ENCODE measurements at regions not wholly inside any gene's neighbourhood (a gene's known extent, or its start where the extent isn't known, plus 50 kb on each side); places are given as distances from the start of the nearest gene placed in this dataset.

DNA sequence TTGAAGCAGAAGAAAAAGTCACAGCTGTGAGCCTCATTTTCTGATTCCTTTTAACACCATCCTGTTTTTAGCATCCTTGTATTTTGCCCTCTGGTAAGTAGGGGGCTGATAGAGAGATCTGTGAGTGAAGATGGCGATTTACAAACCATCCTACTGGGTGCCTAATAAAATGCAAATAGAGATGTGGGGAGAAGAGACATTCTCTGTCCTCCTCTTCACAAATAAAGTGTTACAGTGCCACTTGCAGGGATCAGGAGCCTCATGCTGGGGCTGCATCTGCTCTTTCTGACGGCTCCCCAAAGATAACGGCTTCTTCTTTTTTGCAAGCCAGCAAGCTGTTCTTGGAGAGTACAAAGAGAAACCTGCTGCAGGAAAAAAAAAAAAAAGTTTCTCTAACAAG lies 418.6 kb downstream of the TOX3 start:
- ATAC-seq (no peak), DNase-seq (no peak)
- Histone ChIP-seq H3K27ac (no peak overlapping the region), H3K27me3 (no peaks in the 10 kb centered on the region), H3K4me1 (peaks cover 2% of the 10 kb centered on the region), H3K36me3 (replicated peaks in 1 of 2; ENCODE audit: insufficient read depth in 1 of 2, low read depth in 2 of 2) (no peaks in the 10 kb centered on the region), H3K9me3 (no peaks in the 10 kb centered on the region), H3K4me3 (no peak overlapping the region)
- WGBS, 2 donors: 37 to 60% methylated on average over 3 of the region's 3 CpGs
- no peak for TF ChIP-seq POLR2A (IDR thresholded peaks at IDR 0.05)
- TF ChIP-seq, protein P1, sequence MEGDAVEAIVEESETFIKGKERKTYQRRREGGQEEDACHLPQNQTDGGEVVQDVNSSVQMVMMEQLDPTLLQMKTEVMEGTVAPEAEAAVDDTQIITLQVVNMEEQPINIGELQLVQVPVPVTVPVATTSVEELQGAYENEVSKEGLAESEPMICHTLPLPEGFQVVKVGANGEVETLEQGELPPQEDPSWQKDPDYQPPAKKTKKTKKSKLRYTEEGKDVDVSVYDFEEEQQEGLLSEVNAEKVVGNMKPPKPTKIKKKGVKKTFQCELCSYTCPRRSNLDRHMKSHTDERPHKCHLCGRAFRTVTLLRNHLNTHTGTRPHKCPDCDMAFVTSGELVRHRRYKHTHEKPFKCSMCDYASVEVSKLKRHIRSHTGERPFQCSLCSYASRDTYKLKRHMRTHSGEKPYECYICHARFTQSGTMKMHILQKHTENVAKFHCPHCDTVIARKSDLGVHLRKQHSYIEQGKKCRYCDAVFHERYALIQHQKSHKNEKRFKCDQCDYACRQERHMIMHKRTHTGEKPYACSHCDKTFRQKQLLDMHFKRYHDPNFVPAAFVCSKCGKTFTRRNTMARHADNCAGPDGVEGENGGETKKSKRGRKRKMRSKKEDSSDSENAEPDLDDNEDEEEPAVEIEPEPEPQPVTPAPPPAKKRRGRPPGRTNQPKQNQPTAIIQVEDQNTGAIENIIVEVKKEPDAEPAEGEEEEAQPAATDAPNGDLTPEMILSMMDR (IDR thresholded peaks at IDR 0.05): no peak
- intact Hi-C loops (cut with DNase I): no loop called here

DNA sequence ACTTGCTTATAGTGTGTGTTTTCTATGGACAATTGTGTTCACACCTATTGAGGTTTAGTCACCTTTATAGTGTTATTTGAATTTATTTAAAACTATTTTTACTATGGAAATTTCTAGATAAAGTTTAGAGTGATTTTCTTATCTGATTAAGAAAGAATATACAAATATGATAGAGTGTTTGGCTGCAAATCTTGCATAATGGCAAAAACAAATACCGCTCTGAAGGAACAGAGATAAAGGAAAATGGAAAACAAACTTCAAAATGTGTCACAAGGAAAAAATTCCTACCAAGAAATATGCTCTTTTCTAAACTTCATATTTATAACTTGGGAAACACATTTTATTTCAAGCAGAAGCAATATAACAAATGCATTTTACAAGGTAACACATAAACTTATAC lies 423.1 kb downstream of the TOX3 start:
- peaks cover 7% of the 10 kb centered on the region for H3K4me1 ChIP-seq
- WGBS, 2 donors: 16 to 22% methylated on average over 1 of the region's 1 CpG
- no peaks in the 10 kb centered on the region for H3K9me3 ChIP-seq
- H3K4me3 ChIP-seq: no peak overlapping the region
- DNase-seq (no peak), ATAC-seq (no peak)
- intact Hi-C loops (cut with DNase I): no loop called here
- H3K27ac ChIP-seq: no peak overlapping the region
- H3K27me3 ChIP-seq: no peaks in the 10 kb centered on the region
- TF ChIP-seq POLR2A (IDR thresholded peaks at IDR 0.05): no peak
- TF ChIP-seq, protein P1 (IDR thresholded peaks at IDR 0.05): no peak
- no peaks in the 10 kb centered on the region for H3K36me3 ChIP-seq (replicated peaks in 1 of 2; ENCODE audit: insufficient read depth in 1 of 2, low read depth in 2 of 2)

DNA sequence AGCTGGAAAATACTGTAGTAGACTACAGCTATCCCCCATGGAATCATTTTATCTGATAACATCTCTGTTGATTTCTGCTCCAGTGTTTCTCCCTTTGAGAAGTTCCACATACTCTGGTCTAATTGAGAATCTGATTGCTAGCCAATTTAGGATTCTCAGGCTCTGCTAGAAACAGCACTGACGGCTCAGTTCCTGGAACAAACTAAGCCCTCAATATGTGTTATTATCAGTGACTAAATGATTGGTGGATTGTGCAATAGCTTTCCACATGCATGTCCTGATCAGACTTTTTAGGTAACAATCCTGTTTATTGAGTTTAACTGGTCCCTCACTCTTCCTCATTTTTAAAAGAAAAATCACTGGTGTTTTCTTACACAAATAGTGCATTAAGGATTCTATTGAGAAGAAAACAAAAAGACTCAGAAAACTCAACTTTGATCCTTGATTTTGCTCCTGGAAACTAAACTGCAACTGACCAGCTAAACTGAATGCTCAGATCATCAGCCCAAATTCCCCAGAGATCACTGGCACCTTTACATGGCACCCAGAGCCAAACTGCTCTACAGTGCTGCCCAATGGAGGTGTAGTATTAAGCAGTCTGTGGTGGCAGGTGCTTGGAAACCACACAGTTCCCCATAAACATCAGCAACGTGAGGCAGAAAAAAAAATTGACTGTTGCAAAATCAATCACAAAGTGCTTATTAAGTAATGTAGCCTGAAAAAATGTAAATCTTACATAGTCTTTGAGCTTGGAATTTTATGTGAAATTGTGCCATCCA lies 423.7 kb downstream of the TOX3 start:
- 7 to 22% methylated on average over 2 of the region's 2 CpGs for WGBS, 2 donors
- H3K4me1 ChIP-seq: peaks cover 7% of the 10 kb centered on the region
- no peaks in the 10 kb centered on the region for H3K27me3 ChIP-seq
- ATAC-seq: peak; percentile 45
- H3K9me3 ChIP-seq: no peaks in the 10 kb centered on the region
- intact Hi-C loops (cut with DNase I): no loop called here
- H3K36me3 ChIP-seq (replicated peaks in 1 of 2; ENCODE audit: insufficient read depth in 1 of 2, low read depth in 2 of 2): no peaks in the 10 kb centered on the region
- peak in 1 of 4 donors; percentile 5 for DNase-seq
- H3K4me3 ChIP-seq: no peak overlapping the region
- no peak overlapping the region for H3K27ac ChIP-seq
- TF ChIP-seq, protein P1 (IDR thresholded peaks at IDR 0.05): no peak
- TF ChIP-seq POLR2A (IDR thresholded peaks at IDR 0.05): no peak

DNA sequence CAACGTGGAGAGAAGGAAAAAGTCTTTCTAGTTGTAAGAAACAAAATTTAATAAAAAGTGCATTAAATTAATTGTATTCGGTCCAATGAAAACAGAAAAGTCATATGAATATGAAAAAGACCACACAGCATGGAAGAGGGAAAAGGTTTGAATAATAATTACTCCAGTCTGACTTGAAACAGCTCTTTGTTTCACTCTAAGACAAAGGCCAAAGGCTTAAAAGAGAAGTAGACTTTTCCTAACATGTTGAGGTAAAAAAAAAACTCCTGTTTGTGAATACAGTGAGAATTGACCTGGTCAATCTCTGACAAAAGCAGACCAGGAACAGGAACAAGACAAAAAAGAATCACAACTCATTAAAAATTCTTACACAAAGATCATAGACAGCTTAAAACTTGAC lies 429.8 kb downstream of the TOX3 start:
- DNase-seq (no peak), ATAC-seq (no peak)
- H3K9me3 ChIP-seq: no peaks in the 10 kb centered on the region
- no peaks in the 10 kb centered on the region for H3K27me3 ChIP-seq
- no peak for TF ChIP-seq POLR2A (IDR thresholded peaks at IDR 0.05)
- TF ChIP-seq, protein P1 (IDR thresholded peaks at IDR 0.05): no peak
- no peak overlapping the region for H3K4me3 ChIP-seq
- intact Hi-C loops (cut with DNase I): no loop called here
- 55 to 59% methylated on average over 2 of the region's 2 CpGs for WGBS, 2 donors
- no peaks in the 10 kb centered on the region for H3K36me3 ChIP-seq (replicated peaks in 1 of 2; ENCODE audit: insufficient read depth in 1 of 2, low read depth in 2 of 2)
- H3K27ac ChIP-seq: no peak overlapping the region
- H3K4me1 ChIP-seq: no peaks in the 10 kb centered on the region

DNA sequence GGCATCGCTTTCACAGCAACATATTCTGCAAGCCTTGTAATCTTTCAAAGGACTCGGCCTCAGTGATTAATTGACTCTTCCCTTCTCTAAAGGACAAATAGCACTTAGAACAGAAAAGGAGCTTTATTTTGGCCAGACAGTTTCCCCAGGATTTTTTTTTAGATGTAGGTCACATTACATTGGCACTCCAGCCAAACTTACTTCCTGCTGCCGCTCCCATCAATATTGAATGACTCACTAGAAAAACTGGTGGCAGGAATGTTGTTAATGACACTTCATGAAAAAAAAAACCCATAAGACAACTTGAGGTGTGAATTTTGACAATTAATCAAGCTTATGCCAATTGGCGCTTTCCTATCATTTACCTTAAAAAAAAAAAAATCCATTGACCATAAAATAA lies 432.6 kb downstream of the TOX3 start:
- no peak for TF ChIP-seq POLR2A (IDR thresholded peaks at IDR 0.05)
- TF ChIP-seq, protein P1 (IDR thresholded peaks at IDR 0.05): peak in 2 of 7 experiments; percentile 30 to 38
- intact Hi-C loops (cut with DNase I): no loop called here
- H3K4me3 ChIP-seq: no peak overlapping the region
- peak overlapping the region in 3 of 4 donors; percentile 9 to 42 (median 18) for H3K27ac ChIP-seq
- H3K36me3 ChIP-seq (replicated peaks in 1 of 2; ENCODE audit: insufficient read depth in 1 of 2, low read depth in 2 of 2): no peaks in the 10 kb centered on the region
- no peaks in the 10 kb centered on the region for H3K9me3 ChIP-seq
- WGBS, 2 donors: 43 to 45% methylated on average over 4 of the region's 4 CpGs
- no peaks in the 10 kb centered on the region for H3K4me1 ChIP-seq
- peak; percentile 75 for ATAC-seq
- peak in 2 of 4 donors; percentile 13 to 15 for DNase-seq
- no peaks in the 10 kb centered on the region for H3K27me3 ChIP-seq
